NAMALWA (cell line): ENCODE measurements at regions not wholly inside any gene's neighbourhood (a gene's known extent, or its start where the extent isn't known, plus 50 kb on each side); places are given as distances from the start of the nearest gene placed in this dataset.

Experiments used
- DNase-seq: peaks from one replicate; pipeline ENCODE4 v3.0.0-alpha.2; 2015; ENCODE audit warnings: low spot score

GRCh38 chr11:119793335-119793984 is 64.5 kb upstream of the NECTIN1 start:
- DNase-seq = no peak

- DNase-seq = no peak
Measured at GRCh38 chr11:119791701-119792151, 62.7 kb upstream of the NECTIN1 start.

GRCh38 chr11:119791047-119791446 is 62.0 kb upstream of the NECTIN1 start:
- DNase-seq = no peak

- DNase-seq = no peak
Measured at GRCh38 chr11:119790476-119790875, 61.5 kb upstream of the NECTIN1 start.

GRCh38 chr11:119789766-119790407 is 60.9 kb upstream of the NECTIN1 start:
- DNase-seq = no peak

- no peak for DNase-seq
Measured at GRCh38 chr11:119788911-119789560, 60.0 kb upstream of the NECTIN1 start.

GRCh38 chr11:119788096-119788883 is 59.3 kb upstream of the NECTIN1 start:
- no peak for DNase-seq

- DNase-seq = no peak
Measured at GRCh38 chr11:119787074-119787461, 58.1 kb upstream of the NECTIN1 start.

- DNase-seq = no peak
Measured at GRCh38 chr11:119786431-119787073, 57.6 kb upstream of the NECTIN1 start.

- DNase-seq = no peak
Measured at GRCh38 chr11:119785131-119785530, 56.1 kb upstream of the NECTIN1 start.

- no peak for DNase-seq
Measured at GRCh38 chr11:119784421-119784820, 55.4 kb upstream of the NECTIN1 start.

GRCh38 chr11:119783466-119784400 is 54.7 kb upstream of the NECTIN1 start:
- no peak for DNase-seq

- no peak for DNase-seq
Measured at GRCh38 chr11:119782739-119783072, 53.7 kb upstream of the NECTIN1 start.

- DNase-seq = no peak
Measured at GRCh38 chr11:119782006-119782738, 53.2 kb upstream of the NECTIN1 start.

- no peak for DNase-seq
Measured at GRCh38 chr11:119780222-119780953, 51.4 kb upstream of the NECTIN1 start.

- no peak for DNase-seq
Measured at GRCh38 chr11:119779195-119780071, 50.4 kb upstream of the NECTIN1 start.
